HG03378 (cell line): ENCODE measurements at regions not wholly inside any gene's neighbourhood (a gene's known extent, or its start where the extent isn't known, plus 50 kb on each side); places are given as distances from the start of the nearest gene placed in this dataset.
"Not testable (repeated sequence)": the region's sequence is repeated elsewhere in the genome, so short reads cannot be mapped to it uniquely, and the experiment has no call there.

Experiments
- ATAC-seq: cut with Tn5 transposase; IDR thresholded peaks from one replicate; pipeline ENCODE4 v1.9.1; 2021; ENCODE audit warnings: mild to moderate bottlenecking, moderate library complexity; ENCODE audit not compliant: unreplicated experiment

GRCh38 chr6:82783587-82784236 is 281.9 kb downstream of the UBE3D start:
- ATAC-seq, result peak; percentile 44

- no peak for ATAC-seq
These were observed 280.4 kb downstream of the UBE3D start for GRCh38 chr6:82785206-82785605.

- no peak for ATAC-seq
These were observed 279.4 kb downstream of the UBE3D start for GRCh38 chr6:82786248-82786647.

GRCh38 chr6:82795940-82796339 is 269.7 kb downstream of the UBE3D start:
- ATAC-seq, result no peak

GRCh38 chr6:82801083-82801482 is 264.6 kb downstream of the UBE3D start:
- ATAC-seq, result no peak

- ATAC-seq, result not testable (repeated sequence)
These were observed 249.4 kb downstream of the UBE3D start for GRCh38 chr6:82816243-82816642.

- no peak for ATAC-seq
These were observed 246.9 kb downstream of the UBE3D start for GRCh38 chr6:82818727-82819126.

- ATAC-seq, result no peak
These were observed 242.3 kb downstream of the UBE3D start for GRCh38 chr6:82823361-82823760.

- ATAC-seq, result no peak
These were observed 232.8 kb downstream of the UBE3D start for GRCh38 chr6:82832811-82833210.

GRCh38 chr6:82833481-82833880 is 232.2 kb downstream of the UBE3D start:
- no peak for ATAC-seq

GRCh38 chr6:82836022-82836575 is 229.5 kb downstream of the UBE3D start:
- ATAC-seq, result no peak

GRCh38 chr6:82840571-82840970 is 225.1 kb downstream of the UBE3D start:
- no peak for ATAC-seq

- no peak for ATAC-seq
These were observed 224.3 kb downstream of the UBE3D start for GRCh38 chr6:82841309-82841708.
